Renal cortex interstitium (tissue), 11 donors: ENCODE measurements at regions not wholly inside any gene's neighbourhood (a gene's known extent, or its start where the extent isn't known, plus 50 kb on each side); places are given as distances from the start of the nearest gene placed in this dataset.
"Not testable (repeated sequence)": the region's sequence is repeated elsewhere in the genome, so short reads cannot be mapped to it uniquely, and the experiment has no call there.

Experiments
- DNase-seq, 11 donors: peaks; one replicate each; pipeline ENCODE4 v3.0.0-alpha.2; 2013; ENCODE audit warnings: low read depth in 9 of 11, low spot score in 4 of 11; ENCODE audit errors: extremely low read depth in 1 of 11

- no peak for DNase-seq
Measured at GRCh38 chr3:124322309-124322880, 330.5 kb upstream of the ROPN1 start.

- DNase-seq, result no peak
Measured at GRCh38 chr3:124322966-124323365, 331.0 kb upstream of the ROPN1 start.

GRCh38 chr3:124325248-124325647 is 333.3 kb upstream of the ROPN1 start:
- DNase-seq, result no peak

GRCh38 chr3:124329723-124330122 is 337.8 kb upstream of the ROPN1 start:
- DNase-seq, result no peak

- DNase-seq, result no peak
Measured at GRCh38 chr3:124333931-124334640, 342.2 kb upstream of the ROPN1 start.

GRCh38 chr3:124336067-124336656 is 344.2 kb upstream of the ROPN1 start:
- no peak for DNase-seq

- no peak for DNase-seq
Measured at GRCh38 chr3:124345845-124346244, 353.9 kb upstream of the ROPN1 start.

GRCh38 chr3:124346487-124346886 is 354.6 kb upstream of the ROPN1 start:
- no peak for DNase-seq

GRCh38 chr3:124347418-124347817 is 355.5 kb upstream of the ROPN1 start:
- DNase-seq, result no peak

- not testable (repeated sequence) for DNase-seq
Measured at GRCh38 chr3:124348555-124348954, 356.6 kb upstream of the ROPN1 start.

GRCh38 chr3:124351430-124352148 is 359.7 kb upstream of the ROPN1 start:
- peak; percentile 37 to 85 (median 65) for DNase-seq

GRCh38 chr3:124352149-124352539 is 360.2 kb upstream of the ROPN1 start:
- DNase-seq, result no peak

- no peak for DNase-seq
Measured at GRCh38 chr3:124353691-124354090, 361.8 kb upstream of the ROPN1 start.

GRCh38 chr3:124354150-124354549 is 362.2 kb upstream of the ROPN1 start:
- DNase-seq, result no peak

- DNase-seq, result no peak
Measured at GRCh38 chr3:124358156-124358555, 366.2 kb upstream of the ROPN1 start.

- no peak for DNase-seq
Measured at GRCh38 chr3:124360155-124360554, 368.2 kb upstream of the ROPN1 start.

GRCh38 chr3:124360563-124360962 is 368.6 kb upstream of the ROPN1 start:
- no peak for DNase-seq

- no peak for DNase-seq
Measured at GRCh38 chr3:124361566-124361965, 368.7 kb upstream of the UMPS start.

GRCh38 chr3:124362455-124362854 is 367.8 kb upstream of the UMPS start:
- no peak for DNase-seq

- DNase-seq, result peak in 6 of 11 donors; percentile 38 to 62 (median 50)
Measured at GRCh38 chr3:124363476-124363875, 366.8 kb upstream of the UMPS start.
